Aorta (tissue), 5 donors: ENCODE measurements at regions not wholly inside any gene's neighbourhood (a gene's known extent, or its start where the extent isn't known, plus 50 kb on each side); places are given as distances from the start of the nearest gene placed in this dataset.

Experiments used
- ATAC-seq: fragments of 200-7000 bp; cut with Tn5 transposase; one replicate; pipeline ENCODE4 v1.9.1; 2022; ENCODE audit warnings: moderate library complexity; ENCODE audit not compliant: low FRiP score
- DNase-seq, 2 donors: peaks; one replicate each; pipeline ENCODE4 v3.0.0-alpha.2; 2020
- H3K27ac ChIP-seq, 2 donors: one replicate each; pipeline ENCODE4 v1.5.1; 2013; ENCODE audit warnings: low read length in 2 of 2, mild to moderate bottlenecking in 2 of 2, moderate library complexity in 2 of 2, control low read depth in 1 of 2, inconsistent platforms in 1 of 2, low read depth in 1 of 2
- H3K27me3 ChIP-seq, 2 donors: one replicate each; pipeline ENCODE4 v1.6.1; 2013; ENCODE audit warnings: control low read depth in 1 of 2, low read length in 1 of 2, mild to moderate bottlenecking in 1 of 2, moderate library complexity in 1 of 2; ENCODE audit not compliant: insufficient read depth in 2 of 2, control insufficient read depth in 1 of 2
- H3K36me3 ChIP-seq, 2 donors: one replicate each; pipeline ENCODE4 v1.6.1; 2013; ENCODE audit warnings: control low read depth in 1 of 2, low read length in 1 of 2, mild to moderate bottlenecking in 1 of 2; ENCODE audit not compliant: insufficient read depth in 2 of 2, control insufficient read depth in 1 of 2
- H3K4me1 ChIP-seq, 2 donors: one replicate each; pipeline ENCODE4 v1.6.1; 2013; ENCODE audit warnings: low read length in 2 of 2, control low read depth in 1 of 2, mild to moderate bottlenecking in 1 of 2, moderate library complexity in 1 of 2; ENCODE audit not compliant: insufficient read depth in 2 of 2, control insufficient read depth in 1 of 2
- H3K4me3 ChIP-seq, 2 donors: one replicate each; pipeline ENCODE4 v1.5.1; 2013; ENCODE audit warnings: low read length in 2 of 2, control low read depth in 1 of 2, mild to moderate bottlenecking in 1 of 2
- H3K9me3 ChIP-seq: one replicate; pipeline ENCODE4 v1.6.1; 2013; ENCODE audit warnings: mild to moderate bottlenecking, low read length; ENCODE audit not compliant: control insufficient read depth
- WGBS, 2 donors: extraction: QIAGEN DNeasy Blood & Tissue Kit; methylation state at CpG; one replicate each; pipeline ENCODE4 v1.1.7; 2013; 5-methylcytosine and 5-hydroxymethylcytosine counted together
- intact Hi-C, 2 donors: fragments of 100-400 bp; cut with DNase I; formaldehyde crosslinking; loops; one replicate each; pipeline versions ENCODE4 v1.14.2 to v1.15.0; 2022
- donor health status: healthy with polysubstance abuse.
- donor health status: Bipolar disorder and iron deficiency.
- donor health status: DM: no; HTN: no; CAD: no.
- donor health status: DM: no; HTN: no; CAD: no.
- donor health status: DM: yes; HTN: yes; CAD: no.

DNA sequence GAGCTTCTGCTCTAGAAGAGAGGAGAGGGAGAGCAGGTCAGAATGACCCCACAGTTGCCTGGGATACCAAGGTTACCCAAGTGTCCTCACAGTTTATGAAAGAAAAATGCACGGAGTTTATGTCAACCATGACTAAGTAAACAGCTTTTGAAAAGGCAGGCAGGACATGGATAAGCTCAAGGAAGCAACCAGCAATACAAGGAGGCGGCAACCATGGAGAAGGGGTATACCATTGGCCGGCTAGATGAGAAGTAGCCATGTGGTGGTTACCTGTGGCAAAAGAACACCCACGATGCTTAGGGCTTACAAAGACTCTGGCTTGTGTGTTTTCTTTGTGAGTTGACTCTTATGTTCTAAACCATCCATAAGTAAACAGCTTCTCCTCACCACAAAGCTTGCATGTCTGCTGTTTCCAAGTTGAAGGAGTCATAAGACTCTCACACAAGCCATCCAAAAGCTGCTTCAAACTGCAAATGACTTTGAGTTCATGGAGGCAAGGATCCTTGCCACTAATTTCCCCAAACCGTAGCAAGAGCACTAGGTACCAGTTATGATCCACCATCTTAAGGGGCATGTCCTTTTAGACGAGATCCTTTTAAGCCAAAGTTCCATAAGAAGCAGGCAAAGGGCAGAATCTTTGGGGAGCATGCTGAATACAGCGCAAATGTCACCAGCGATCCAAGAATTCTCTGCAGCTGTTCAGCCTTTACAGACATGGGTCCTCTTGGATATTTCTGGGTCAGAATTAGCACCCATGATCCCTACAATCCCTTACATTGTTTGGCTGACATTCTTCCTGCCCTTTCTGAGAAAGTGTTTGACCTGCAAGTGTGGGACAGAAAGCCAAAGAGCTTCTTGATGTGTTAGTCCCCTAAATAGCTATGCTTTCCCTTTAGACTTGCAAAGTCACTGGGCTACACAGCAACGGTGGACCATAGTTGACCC, 74.8 kb upstream of the IPO5 start:
- ATAC-seq = no peak
- no peak for DNase-seq
- 84% methylated on average over 9 of the region's 9 CpGs for WGBS, 2 donors

DNA sequence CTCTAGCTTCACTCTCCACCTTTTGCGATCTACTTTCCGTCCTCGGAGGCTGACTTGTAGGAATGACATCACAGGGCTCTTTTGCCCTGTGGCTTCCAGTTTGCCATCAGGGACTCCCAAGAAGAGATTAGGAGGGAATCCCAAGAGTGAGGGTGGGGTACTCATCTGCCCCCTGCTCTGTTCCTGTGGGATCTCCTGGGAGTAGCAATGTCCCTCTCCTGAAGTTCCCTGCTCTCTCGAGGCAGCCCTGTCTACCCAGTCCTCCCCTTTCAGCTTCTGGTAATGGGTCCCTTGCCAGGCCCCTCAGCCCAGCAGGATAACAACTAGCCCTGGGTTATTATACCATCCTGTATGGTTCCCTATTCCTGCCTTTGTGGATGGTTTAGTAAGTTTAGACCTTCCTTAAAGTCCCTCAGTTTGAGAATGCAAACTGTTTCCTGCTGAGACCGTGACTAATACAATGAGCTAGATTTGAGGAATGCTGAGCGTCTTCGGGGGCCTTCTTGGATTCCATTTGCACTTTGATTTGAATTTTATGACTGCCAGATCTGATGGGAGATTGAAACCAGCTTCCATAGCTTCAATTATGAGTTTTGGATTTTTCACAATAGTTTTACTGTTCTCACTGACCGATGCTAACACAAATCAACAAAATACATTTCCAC, 73.7 kb upstream of the IPO5 start:
- WGBS, 2 donors = 55% methylated on average over 8 of the region's 8 CpGs
- Histone ChIP-seq H3K27me3 (no peaks in the 10 kb centered on the region), H3K27ac (no peak overlapping the region), H3K4me3 (no peak overlapping the region), H3K9me3 (no peaks in the 10 kb centered on the region), H3K36me3 (no peaks in the 10 kb centered on the region), H3K4me1 (no peaks in the 10 kb centered on the region)
- DNase-seq = no peak
- intact Hi-C loops = no loop called here
- no peak for ATAC-seq

More for the DNA sequence above, 74.8 kb upstream of the IPO5 start:
- H3K36me3 ChIP-seq = no peaks in the 10 kb centered on the region
- no peak overlapping the region for H3K4me3 ChIP-seq
- no peaks in the 10 kb centered on the region for H3K9me3 ChIP-seq
- no peaks in the 10 kb centered on the region for H3K4me1 ChIP-seq
- peaks cover 0 to 2% of the 10 kb centered on the region in 2 donors for H3K27me3 ChIP-seq
- H3K27ac ChIP-seq = no peak overlapping the region
- intact Hi-C loops = no loop called here

DNA sequence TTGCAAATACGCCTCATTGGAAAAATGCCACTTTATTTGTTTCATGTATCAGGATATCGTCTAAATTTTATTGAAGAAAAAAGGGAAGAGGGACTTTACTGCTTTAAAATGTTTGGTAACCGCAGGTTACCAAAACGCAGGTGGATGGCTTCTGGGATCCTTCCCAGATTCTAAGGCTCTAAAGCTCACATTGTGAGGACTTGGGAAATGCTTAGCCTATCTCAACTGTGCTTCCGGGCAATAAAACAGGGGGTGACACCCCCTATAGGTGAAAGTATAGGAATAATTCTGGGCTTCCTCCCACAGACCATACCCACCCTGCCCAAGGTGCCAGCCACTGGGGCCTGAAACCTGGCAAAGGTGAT, 73.2 kb upstream of the IPO5 start:
- Histone ChIP-seq H3K4me1 (no peaks in the 10 kb centered on the region), H3K4me3 (no peak overlapping the region), H3K27me3 (no peaks in the 10 kb centered on the region), H3K27ac (no peak overlapping the region), H3K36me3 (no peaks in the 10 kb centered on the region), H3K9me3 (no peaks in the 10 kb centered on the region)
- DNase-seq (no peak), ATAC-seq (no peak)
- intact Hi-C loops = no loop called here
- WGBS, 2 donors = 80 to 81% methylated on average over 5 of the region's 5 CpGs

DNA sequence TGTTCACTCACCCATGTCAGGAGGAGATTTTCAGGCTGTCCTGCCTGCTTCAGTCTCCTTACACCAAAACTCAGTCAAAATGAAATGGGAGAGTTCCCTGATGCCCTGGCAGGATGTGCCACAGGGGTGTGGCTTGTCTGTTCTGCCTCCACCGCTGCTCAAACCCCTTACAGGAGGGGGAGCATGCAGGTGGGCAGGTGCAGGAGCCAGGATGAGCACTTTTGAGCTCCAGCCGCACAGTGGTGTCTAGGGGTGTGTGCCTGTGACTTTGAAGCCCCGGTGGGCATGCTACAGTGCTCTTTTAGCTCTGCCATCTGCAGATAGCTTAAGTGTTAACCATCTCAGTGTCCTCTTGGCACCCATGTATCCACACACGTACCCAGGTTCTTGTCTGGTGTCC, 71.9 kb upstream of the IPO5 start:
- Histone ChIP-seq H3K27ac (no peak overlapping the region), H3K9me3 (no peaks in the 10 kb centered on the region), H3K4me1 (no peaks in the 10 kb centered on the region), H3K36me3 (no peaks in the 10 kb centered on the region), H3K27me3 (no peaks in the 10 kb centered on the region), H3K4me3 (no peak overlapping the region)
- WGBS, 2 donors = 87 to 91% methylated on average over 4 of the region's 4 CpGs
- intact Hi-C loops = no loop called here
- ATAC-seq = no peak
- no peak for DNase-seq

DNA sequence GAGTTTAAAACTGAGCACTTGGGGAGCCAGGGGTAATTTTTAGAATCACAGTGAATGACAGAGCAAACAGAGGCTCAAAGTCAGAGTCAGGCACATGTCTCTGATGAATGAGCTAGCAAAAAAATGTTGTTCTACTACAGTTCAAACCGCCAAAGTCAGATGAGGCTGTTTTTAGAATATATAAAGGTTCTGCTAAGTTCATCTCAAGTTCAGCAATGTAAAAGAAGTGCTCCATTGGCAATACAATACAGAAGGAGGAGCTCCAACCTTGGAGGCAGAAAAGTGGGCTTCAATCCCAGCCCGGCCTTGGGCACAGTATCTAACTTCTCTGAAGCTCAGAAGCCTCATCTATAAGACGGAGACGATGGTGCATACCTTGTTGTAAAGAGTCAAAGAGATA, 70.1 kb upstream of the IPO5 start:
- no peaks in the 10 kb centered on the region for H3K27me3 ChIP-seq
- intact Hi-C loops = no loop called here
- H3K4me1 ChIP-seq = no peaks in the 10 kb centered on the region
- ATAC-seq (no peak), DNase-seq (no peak)
- H3K4me3 ChIP-seq = no peak overlapping the region
- H3K36me3 ChIP-seq = no peaks in the 10 kb centered on the region
- 35 to 48% methylated on average over 4 of the region's 4 CpGs for WGBS, 2 donors
- H3K27ac ChIP-seq = no peak overlapping the region
- H3K9me3 ChIP-seq = no peaks in the 10 kb centered on the region

DNA sequence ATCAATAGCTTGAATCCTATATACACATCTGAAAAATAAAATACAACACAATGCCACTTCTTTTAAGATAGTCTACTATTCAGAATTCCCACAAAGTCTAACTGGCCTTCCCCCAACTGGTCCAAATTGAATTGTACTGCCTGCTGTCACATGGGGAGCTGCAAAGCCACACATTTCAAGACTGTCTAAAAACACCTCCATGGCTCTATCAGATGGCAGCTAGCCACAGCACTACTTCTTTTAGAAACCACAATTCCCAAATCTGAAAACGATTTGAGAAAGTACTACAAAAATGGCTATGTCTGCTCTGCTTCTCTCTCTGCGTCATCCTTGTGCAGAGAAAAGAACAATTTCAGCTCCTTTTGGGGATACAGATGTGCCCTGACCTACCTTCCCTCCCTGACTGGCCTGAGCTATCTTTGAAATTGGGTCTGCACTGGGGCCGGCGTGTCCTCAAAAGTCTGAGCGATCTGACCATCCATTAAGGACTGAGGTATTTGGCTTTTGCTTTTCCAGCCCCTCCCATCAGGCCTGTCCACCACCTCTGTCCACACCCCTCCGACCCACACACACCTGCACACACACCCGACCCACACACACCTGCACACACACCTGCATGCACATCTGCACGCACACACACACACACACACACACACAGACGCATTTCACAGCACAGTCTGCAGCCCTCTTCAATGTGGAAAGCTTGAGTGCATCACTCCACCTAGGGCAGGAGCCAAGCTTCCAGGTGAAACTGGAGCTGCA, 68.6 kb upstream of the IPO5 start:
- H3K4me1 ChIP-seq = no peaks in the 10 kb centered on the region
- intact Hi-C loops = no loop called here
- WGBS, 2 donors = 80% methylated on average over 9 of the region's 9 CpGs
- no peaks in the 10 kb centered on the region for H3K36me3 ChIP-seq
- no peak overlapping the region for H3K27ac ChIP-seq
- H3K27me3 ChIP-seq = no peaks in the 10 kb centered on the region
- H3K4me3 ChIP-seq = no peak overlapping the region
- ATAC-seq = no peak
- no peaks in the 10 kb centered on the region for H3K9me3 ChIP-seq
- DNase-seq = no peak

DNA sequence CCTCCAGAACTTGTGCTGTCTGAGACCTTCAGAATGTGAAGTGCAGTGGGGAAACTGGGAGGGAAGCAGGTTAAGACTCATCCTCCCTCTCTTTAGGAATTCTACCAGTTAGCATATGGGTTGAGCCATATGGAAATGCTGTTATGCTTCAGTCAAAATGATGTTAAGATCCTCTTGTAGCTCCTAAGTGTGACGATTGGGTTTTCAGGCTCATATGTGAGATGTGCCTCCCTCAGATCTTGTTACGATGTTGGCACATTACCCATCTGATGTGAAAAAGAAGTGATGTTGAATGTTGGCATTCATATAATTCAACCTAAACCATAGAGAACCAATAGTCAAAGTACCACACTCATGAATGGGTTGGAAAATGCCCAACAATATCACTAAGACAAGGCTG, 67.8 kb upstream of the IPO5 start:
- no peak overlapping the region for H3K27ac ChIP-seq
- no peaks in the 10 kb centered on the region for H3K9me3 ChIP-seq
- H3K27me3 ChIP-seq = no peaks in the 10 kb centered on the region
- no peak for DNase-seq
- WGBS, 2 donors = 81 to 90% methylated on average over 2 of the region's 2 CpGs
- no peaks in the 10 kb centered on the region for H3K36me3 ChIP-seq
- H3K4me3 ChIP-seq = no peak overlapping the region
- intact Hi-C loops = no loop called here
- no peak for ATAC-seq
- H3K4me1 ChIP-seq = no peaks in the 10 kb centered on the region

DNA sequence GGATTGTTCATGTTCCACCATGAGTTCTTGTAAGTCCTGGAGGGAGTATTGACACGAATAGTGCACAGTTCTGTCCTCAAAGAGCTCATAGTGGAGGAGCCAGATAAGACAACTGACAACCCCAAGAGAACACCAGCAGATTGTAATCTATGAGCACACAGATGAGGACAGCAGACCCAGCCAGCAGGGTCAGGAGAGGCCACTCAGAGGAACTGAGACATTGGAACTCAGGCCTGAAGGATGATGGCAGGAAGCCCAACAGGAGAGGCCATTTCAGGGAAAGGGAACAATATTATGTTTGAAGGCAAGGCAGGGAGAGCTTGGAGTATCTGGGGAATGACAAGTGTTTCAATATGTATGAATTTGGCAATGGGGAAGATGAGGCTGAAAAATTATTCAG, 63.7 kb upstream of the IPO5 start:
- H3K36me3 ChIP-seq = no peaks in the 10 kb centered on the region
- WGBS, 2 donors = 70 to 73% methylated on average over 1 of the region's 1 CpG
- no peak overlapping the region for H3K4me3 ChIP-seq
- ATAC-seq (peak; percentile 52), DNase-seq (no peak)
- no peaks in the 10 kb centered on the region for H3K27me3 ChIP-seq
- no peak overlapping the region for H3K27ac ChIP-seq
- H3K9me3 ChIP-seq = peaks cover 4% of the 10 kb centered on the region
- intact Hi-C loops = no loop called here
- H3K4me1 ChIP-seq = no peaks in the 10 kb centered on the region
